ENCODE measurements at regions not wholly inside any gene's neighbourhood (a gene's known extent, or its start where the extent isn't known, plus 50 kb on each side); places are given as distances from the start of the nearest gene placed in this dataset.

- Histone ChIP-seq H3K9ac (ENCODE audit: low read depth, low read length, poor library complexity, severe bottlenecking) (no peak overlapping the region), H3K79me2 (ENCODE audit: insufficient read depth, low read length) (no peaks in the 10 kb centered on the region), H3K9me3 (ENCODE audit: insufficient read depth, low read depth, low read length) (no peaks in the 10 kb centered on the region), H3K36me3 (ENCODE audit: insufficient read depth, low read length) (no peaks in the 10 kb centered on the region), H3K4me3 (ENCODE audit: low read length, poor library complexity, severe bottlenecking) (no peak overlapping the region), H3K9me2 (replicated peaks; ENCODE audit: low read depth, low read length) (no peaks in the 10 kb centered on the region), H3K4me2 (ENCODE audit: low read depth, low read length, poor library complexity, severe bottlenecking) (no peak overlapping the region), H2AFZ (ENCODE audit: low read length) (no peak overlapping the region), H3K4me1 (ENCODE audit: insufficient read depth, low read length, poor library complexity, severe bottlenecking) (no peaks in the 10 kb centered on the region), H3K27me3 (ENCODE audit: insufficient read depth, low read length, poor library complexity, severe bottlenecking) (no peaks in the 10 kb centered on the region), H3F3A (ENCODE audit: low read depth) (no peaks in the 10 kb centered on the region), H4K20me1 (ENCODE audit: insufficient read depth, low read length, poor library complexity, severe bottlenecking) (no peaks in the 10 kb centered on the region)
- no peak for TF ChIP-seq CTCF (conservative IDR thresholded peaks at IDR 0.05; ENCODE audit: low read length)
- TF ChIP-seq EZH2phosphoT487 (IDR thresholded peaks at IDR 0.05; ENCODE audit: borderline replicate concordance) = no peak
Measured at GRCh38 chr6:8279041-8279805, 156.1 kb downstream of the SLC35B3 start.

DNA sequence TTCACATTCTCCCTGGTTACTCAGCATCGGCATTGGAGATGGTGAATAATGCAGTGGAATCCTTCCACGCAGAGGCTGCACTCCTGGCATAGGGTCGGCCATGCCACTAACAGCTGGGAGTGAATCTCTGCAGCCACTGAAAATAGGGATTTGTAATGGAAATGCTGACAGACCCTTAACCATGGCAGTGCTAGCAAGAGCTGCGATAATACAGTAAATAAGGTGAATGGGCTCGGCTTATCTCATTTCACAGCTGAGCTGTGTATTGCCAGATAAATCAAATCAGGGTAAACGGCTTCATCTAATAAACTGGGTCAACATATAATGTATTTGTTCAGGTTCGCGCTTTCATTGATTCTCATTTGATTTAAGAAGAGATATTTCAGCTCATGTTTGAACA lies 156.8 kb downstream of the SLC35B3 start:
- Histone ChIP-seq H4K20me1 (ENCODE audit: insufficient read depth, low read length, poor library complexity, severe bottlenecking) (no peaks in the 10 kb centered on the region), H3K79me2 (ENCODE audit: insufficient read depth, low read length) (no peaks in the 10 kb centered on the region), H3K4me3 (ENCODE audit: low read length, poor library complexity, severe bottlenecking) (no peak overlapping the region), H3K9ac (ENCODE audit: low read depth, low read length, poor library complexity, severe bottlenecking) (no peak overlapping the region), H3K36me3 (ENCODE audit: insufficient read depth, low read length) (no peaks in the 10 kb centered on the region), H3K4me1 (ENCODE audit: insufficient read depth, low read length, poor library complexity, severe bottlenecking) (no peaks in the 10 kb centered on the region), H3K9me2 (replicated peaks; ENCODE audit: low read depth, low read length) (no peaks in the 10 kb centered on the region), H3F3A (ENCODE audit: low read depth) (no peaks in the 10 kb centered on the region), H2AFZ (ENCODE audit: low read length) (no peak overlapping the region), H3K4me2 (ENCODE audit: low read depth, low read length, poor library complexity, severe bottlenecking) (no peak overlapping the region), H3K27me3 (ENCODE audit: insufficient read depth, low read length, poor library complexity, severe bottlenecking) (no peaks in the 10 kb centered on the region), H3K9me3 (ENCODE audit: insufficient read depth, low read depth, low read length) (no peaks in the 10 kb centered on the region)
- no peak for TF ChIP-seq EZH2phosphoT487 (IDR thresholded peaks at IDR 0.05; ENCODE audit: borderline replicate concordance)
- no peak for TF ChIP-seq CTCF (conservative IDR thresholded peaks at IDR 0.05; ENCODE audit: low read length)

DNA sequence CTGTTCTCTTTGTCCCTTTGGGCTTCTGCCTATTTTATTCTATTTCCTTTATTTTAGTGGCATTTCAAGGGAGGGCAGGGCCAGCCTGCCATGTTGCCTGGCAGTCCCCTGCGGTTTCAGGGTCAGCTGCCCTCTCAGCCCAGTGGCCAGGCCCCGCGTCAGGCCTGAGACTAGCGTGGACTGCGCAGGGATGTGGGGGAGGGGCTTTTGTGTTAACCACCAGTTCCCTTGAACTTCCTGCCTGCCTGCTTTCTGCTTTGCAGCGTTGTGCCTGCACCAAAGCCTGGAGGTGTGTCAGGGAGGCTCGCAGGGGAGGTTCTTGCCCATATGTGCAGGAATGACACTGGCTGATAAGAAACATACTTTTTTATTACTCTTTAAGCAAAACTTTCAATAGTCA lies 157.6 kb downstream of the SLC35B3 start:
- H3K36me3 ChIP-seq (ENCODE audit: insufficient read depth, low read length) = no peaks in the 10 kb centered on the region
- H3K9me3 ChIP-seq (ENCODE audit: insufficient read depth, low read depth, low read length) = no peaks in the 10 kb centered on the region
- H3F3A ChIP-seq (ENCODE audit: low read depth) = no peaks in the 10 kb centered on the region
- H2AFZ ChIP-seq (ENCODE audit: low read length) = no peak overlapping the region
- H3K4me3 ChIP-seq (ENCODE audit: low read length, poor library complexity, severe bottlenecking) = no peak overlapping the region
- H3K4me1 ChIP-seq (ENCODE audit: insufficient read depth, low read length, poor library complexity, severe bottlenecking) = no peaks in the 10 kb centered on the region
- no peaks in the 10 kb centered on the region for H3K9me2 ChIP-seq (replicated peaks; ENCODE audit: low read depth, low read length)
- H3K79me2 ChIP-seq (ENCODE audit: insufficient read depth, low read length) = no peaks in the 10 kb centered on the region
- no peak overlapping the region for H3K9ac ChIP-seq (ENCODE audit: low read depth, low read length, poor library complexity, severe bottlenecking)
- TF ChIP-seq CTCF (conservative IDR thresholded peaks at IDR 0.05; ENCODE audit: low read length) (no peak), EZH2phosphoT487 (IDR thresholded peaks at IDR 0.05; ENCODE audit: borderline replicate concordance) (no peak)
- H3K4me2 ChIP-seq (ENCODE audit: low read depth, low read length, poor library complexity, severe bottlenecking) = no peak overlapping the region
- H4K20me1 ChIP-seq (ENCODE audit: insufficient read depth, low read length, poor library complexity, severe bottlenecking) = no peaks in the 10 kb centered on the region
- no peaks in the 10 kb centered on the region for H3K27me3 ChIP-seq (ENCODE audit: insufficient read depth, low read length, poor library complexity, severe bottlenecking)
